ENCODE measurements at regions not wholly inside any gene's neighbourhood (a gene's known extent, or its start where the extent isn't known, plus 50 kb on each side); places are given as distances from the start of the nearest gene placed in this dataset.

DNA sequence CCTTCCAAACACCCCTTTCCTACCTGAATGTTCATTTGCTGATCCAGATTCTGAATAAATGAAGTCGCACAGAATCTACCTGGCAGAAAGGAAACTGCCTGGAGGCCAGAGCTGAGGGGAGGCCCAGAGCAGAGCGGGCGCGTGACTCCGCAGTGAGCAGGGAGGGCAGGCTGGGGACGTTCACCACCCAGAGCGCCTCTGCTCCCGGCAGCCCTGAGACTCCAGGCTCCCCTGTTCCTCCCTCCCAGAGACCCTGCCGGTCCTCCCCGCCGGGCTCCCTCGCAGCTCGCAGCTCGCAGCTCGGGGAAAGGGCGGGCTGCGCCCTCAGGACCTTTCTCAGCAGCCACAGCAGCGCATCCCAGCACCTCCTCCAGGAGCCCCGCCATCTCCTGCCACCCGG, 176.7 kb upstream of the ZNF32 start:
- Histone ChIP-seq H3K4ac (replicated peaks; ENCODE audit: insufficient read length, low read depth, low read length) (no peak overlapping the region), H2BK20ac (ENCODE audit: low read length) (no peak overlapping the region), H3K27ac (ENCODE audit: low read depth, low read length) (no peak overlapping the region), H3K4me2 (ENCODE audit: insufficient read depth in 1 of 2, low read depth in 2 of 2, low read length in 2 of 2) (no peak overlapping the region), H3K9me3 (ENCODE audit: insufficient read depth in 2 of 2, low read depth in 1 of 2, low read length in 1 of 2) (no peaks in the 10 kb centered on the region; a peak in 1 of 4 replicates), H2AK5ac (ENCODE audit: low read depth, low read length) (no peak overlapping the region), H2BK15ac (ENCODE audit: low read length) (no peak overlapping the region), H3K23ac (ENCODE audit: insufficient read length) (no peak overlapping the region), H3K23me2 (ENCODE audit: low read depth, low read length) (no peaks in the 10 kb centered on the region), H3K79me2 (ENCODE audit: control insufficient read depth in 1 of 2, insufficient read depth in 2 of 2, low read length in 2 of 2) (no peaks in the 10 kb centered on the region), H2BK120ac (replicated peaks; ENCODE audit: low read depth, low read length) (no peak overlapping the region), H3K4me3 (ENCODE audit: extremely low read depth in 1 of 4, insufficient read depth in 2 of 4, low read depth in 3 of 4, low read length in 4 of 4) (no peak overlapping the region), H4K91ac (replicated peaks; ENCODE audit: insufficient read length, low read length) (no peak overlapping the region), H4K20me1 (replicated peaks in 1 of 2; ENCODE audit: control insufficient read depth in 1 of 2, insufficient read depth in 2 of 2, low read length in 2 of 2) (no peaks in the 10 kb centered on the region), H3K36me3 (ENCODE audit: control insufficient read depth in 2 of 4, insufficient read depth in 4 of 4, low read length in 3 of 4) (no peaks in the 10 kb centered on the region), H3K56ac (replicated peaks; ENCODE audit: insufficient read length, low read depth, low read length) (no peak overlapping the region), H3K27me3 (replicated peaks in 1 of 4; ENCODE audit: control insufficient read depth in 3 of 4, extremely low read depth in 1 of 4, insufficient read depth in 3 of 4, low read length in 3 of 4) (no peaks in the 10 kb centered on the region), H3K79me1 (ENCODE audit: low read depth, low read length) (no peaks in the 10 kb centered on the region), H3K9ac (replicated peaks in 1 of 4; ENCODE audit: extremely low read depth in 1 of 4, low read depth in 3 of 4, low read length in 3 of 4) (no peak overlapping the region), H4K8ac (ENCODE audit: extremely low read depth, insufficient read depth, low read length) (no peak overlapping the region), H2BK5ac (ENCODE audit: low read depth, low read length) (no peak overlapping the region), H4K5ac (ENCODE audit: insufficient read length, low read depth, low read length) (no peak overlapping the region), H3K4me1 (replicated peaks in 1 of 4; ENCODE audit: control insufficient read depth in 3 of 4, insufficient read depth in 4 of 4, low read length in 3 of 4) (no peaks in the 10 kb centered on the region), H3K14ac (ENCODE audit: insufficient read length) (no peak overlapping the region), H2BK12ac (ENCODE audit: low read depth, low read length) (no peak overlapping the region), H3K18ac (ENCODE audit: extremely low read depth, low read length) (no peak overlapping the region), H2AFZ (ENCODE audit: low read length) (no peak overlapping the region)
- CTCF ChIA-PET (ENCODE audit: partially characterized antibody): interaction anchor here (1.0 to 1.1 kb wide), 3 partner anchors 20 to 139 kb away, joined by 3 read pairs; no protein-coding TSS in a partner anchor
- TF ChIP-seq HDAC2 (IDR thresholded peaks at IDR 0.05; ENCODE audit: borderline replicate concordance in 1 of 2, low read depth in 2 of 2, low read length in 2 of 2): no peak
- no peak for TF ChIP-seq POLR2A (IDR thresholded peaks at IDR 0.05; ENCODE audit: control extremely low read depth in 1 of 2, low read depth in 2 of 2, low read length in 2 of 2)
- no peak for TF ChIP-seq RNF2 (IDR thresholded peaks at IDR 0.05; ENCODE audit: borderline replicate concordance, low read depth, low read length, missing control alignments, poor library complexity, severe bottlenecking)
- no peak for TF ChIP-seq TCF12 (IDR thresholded peaks at IDR 0.05; ENCODE audit: low read depth, low read length)
- TF ChIP-seq EP300 (IDR thresholded peaks at IDR 0.05; ENCODE audit: borderline replicate concordance in 1 of 2, low read depth in 2 of 2, low read length in 2 of 2): no peak
- no peak for TF ChIP-seq POLR2AphosphoS5 (IDR thresholded peaks at IDR 0.05; ENCODE audit: low read depth, low read length)
- no peak for TF ChIP-seq YY1 (IDR thresholded peaks at IDR 0.05; ENCODE audit: low read depth, low read length)
- TF ChIP-seq GABPA (IDR thresholded peaks at IDR 0.05; ENCODE audit: borderline replicate concordance, insufficient read depth, low read length): no peak
- TF ChIP-seq MAFK (IDR thresholded peaks at IDR 0.05; ENCODE audit: low read depth, low read length): no peak
- no peak for TF ChIP-seq TAF7 (optimal IDR thresholded peaks at IDR 0.05; ENCODE audit: borderline replicate concordance, low read depth, low read length)
- no peak for TF ChIP-seq POU5F1 (IDR thresholded peaks at IDR 0.05; ENCODE audit: low read depth, low read length)
- TF ChIP-seq EGR1 (IDR thresholded peaks at IDR 0.05; ENCODE audit: borderline replicate concordance, low read depth, low read length): no peak
- no peak for TF ChIP-seq TAF1 (IDR thresholded peaks at IDR 0.05; ENCODE audit: low read depth, low read length)
- no peak for TF ChIP-seq BRCA1 (IDR thresholded peaks at IDR 0.05; ENCODE audit: low read depth, low read length)
- DNase-seq (ENCODE audit: low read depth in 1 of 2, low spot score in 2 of 2): no peak
- FAIRE-seq: no peak
- WGBS, 2 experiments (ENCODE audit: extremely low coverage in 1 of 2, insufficient coverage in 1 of 2, insufficient read length in 1 of 2, insufficient replicate concordance in 2 of 2, low coverage in 1 of 2, low lambda C conversion rate in 2 of 2, missing lambda C conversion rate in 1 of 2): 86% methylated on average over 16 of the region's 20 CpGs; no CpG with 5 or more reads in 1 of the 2 experiments
- POLR2A ChIA-PET (ENCODE audit: partially characterized antibody): no interaction called here

Data from H1 (cell line).